H9 (cell line): ENCODE measurements at regions not wholly inside any gene's neighbourhood (a gene's known extent, or its start where the extent isn't known, plus 50 kb on each side); places are given as distances from the start of the nearest gene placed in this dataset.

ENCODE experiments used
- DNase-seq: peaks from one replicate; pipeline ENCODE4 v3.0.0-alpha.2; 2017
- H2AFZ ChIP-seq: one replicate; pipeline ENCODE4 v1.6.1; 2013; ENCODE audit warnings: mild to moderate bottlenecking, low read length, control low read depth, moderate library complexity
- H2AK5ac ChIP-seq: 2 replicates; pipeline ENCODE4 v1.6.1; 2013; ENCODE audit warnings: low read length, control low read depth, mixed read lengths; ENCODE audit not compliant: insufficient read length
- H2BK120ac ChIP-seq: one replicate; pipeline ENCODE4 v1.6.1; 2013; ENCODE audit warnings: low read depth, mild to moderate bottlenecking, low read length, control low read depth, inconsistent platforms; ENCODE audit not compliant: poor library complexity, severe bottlenecking
- H2BK12ac ChIP-seq: 2 replicates; pipeline ENCODE4 v1.6.1; 2013; ENCODE audit warnings: low read length, control low read depth, mixed read lengths, low read depth; ENCODE audit not compliant: insufficient read length
- H2BK15ac ChIP-seq: 2 replicates; pipeline ENCODE4 v1.6.1; 2013; ENCODE audit warnings: low read depth, low read length, control low read depth
- H2BK20ac ChIP-seq: one replicate; pipeline ENCODE4 v1.6.1; 2013; ENCODE audit warnings: low read depth, mild to moderate bottlenecking, low read length, control low read depth, inconsistent platforms; ENCODE audit not compliant: poor library complexity, severe bottlenecking
- H2BK5ac ChIP-seq: 2 replicates; pipeline ENCODE4 v1.6.1; 2013; ENCODE audit warnings: low read length, control low read depth, mixed read lengths; ENCODE audit not compliant: insufficient read length
- H3K14ac ChIP-seq: 2 replicates; pipeline ENCODE4 v1.6.1; 2013; ENCODE audit warnings: low read length, control low read depth; ENCODE audit not compliant: insufficient read depth
- H3K18ac ChIP-seq: 2 replicates; pipeline ENCODE4 v1.6.1; 2013; ENCODE audit warnings: low read depth, mild to moderate bottlenecking, mixed read lengths, low read length, control low read depth; ENCODE audit not compliant: insufficient read length
- H3K23ac ChIP-seq: 2 replicates; pipeline ENCODE4 v1.6.1; 2013; ENCODE audit warnings: low read length, control low read depth, mixed read lengths, low read depth; ENCODE audit not compliant: insufficient read length
- H3K23me2 ChIP-seq: 2 replicates; pipeline ENCODE4 v1.6.1; 2013; ENCODE audit warnings: low read depth, mild to moderate bottlenecking, mixed read lengths, low read length, control low read depth; ENCODE audit not compliant: insufficient read length, poor library complexity, severe bottlenecking
- H3K27ac ChIP-seq: 2 replicates; pipeline ENCODE4 v1.5.1; 2013; ENCODE audit warnings: low read length, control low read depth, mixed read lengths, low read depth; ENCODE audit not compliant: insufficient read length
- H3K27me3 ChIP-seq: 2 replicates; pipeline ENCODE4 v1.6.1; 2013; ENCODE audit warnings: low read length, control low read depth, inconsistent platforms; ENCODE audit not compliant: insufficient read depth
- H3K4ac ChIP-seq: 2 replicates; pipeline ENCODE4 v1.6.1; 2013; ENCODE audit warnings: low read depth, mild to moderate bottlenecking, control low read depth, inconsistent platforms, low read length, moderate library complexity
- H3K4me1 ChIP-seq: 2 replicates; pipeline ENCODE4 v1.6.1; 2013; ENCODE audit warnings: low read length, control low read depth, inconsistent platforms; ENCODE audit not compliant: insufficient read depth
- H3K4me2 ChIP-seq: 2 replicates; pipeline ENCODE4 v1.6.1; 2013; ENCODE audit warnings: low read length, control low read depth, mixed read lengths; ENCODE audit not compliant: insufficient read length, insufficient read depth
- H3K56ac ChIP-seq: 2 replicates; pipeline ENCODE4 v1.6.1; 2013; ENCODE audit warnings: low read depth, mild to moderate bottlenecking, mixed read lengths, low read length, control low read depth; ENCODE audit not compliant: insufficient read length
- H3K79me1 ChIP-seq: 2 replicates; pipeline ENCODE4 v1.6.1; 2013; ENCODE audit warnings: low read depth, mild to moderate bottlenecking, moderate library complexity, low read length, control low read depth, inconsistent platforms; ENCODE audit not compliant: insufficient read depth, poor library complexity, severe bottlenecking
- H3K79me2 ChIP-seq: 2 replicates; pipeline ENCODE4 v1.6.1; 2013; ENCODE audit warnings: low read length, control low read depth, inconsistent platforms; ENCODE audit not compliant: insufficient read depth
- H3K9ac ChIP-seq: 2 replicates; pipeline ENCODE4 v1.6.1; 2013; ENCODE audit warnings: low read length, control low read depth, mixed read lengths; ENCODE audit not compliant: insufficient read length; ENCODE audit errors: extremely low read depth
- H3K9me3 ChIP-seq: one replicate; pipeline ENCODE4 v1.6.1; 2013; ENCODE audit warnings: low read depth, low read length, inconsistent platforms; ENCODE audit not compliant: control insufficient read depth
- H3T11ph ChIP-seq: one replicate; pipeline ENCODE4 v1.6.1; 2013; ENCODE audit warnings: mild to moderate bottlenecking, low read length, control low read depth, inconsistent platforms
- H4K20me1 ChIP-seq: one replicate; pipeline ENCODE4 v1.6.1; 2013; ENCODE audit not compliant: control insufficient read depth, insufficient read length, insufficient read depth
- H4K5ac ChIP-seq: 2 replicates; pipeline ENCODE4 v1.6.1; 2013; ENCODE audit warnings: low read depth, mild to moderate bottlenecking, mixed read lengths, low read length, control low read depth; ENCODE audit not compliant: insufficient read length
- H4K8ac ChIP-seq: replicated peaks from 2 replicates; pipeline ENCODE4 v1.6.1; 2013; ENCODE audit warnings: low read length, control low read depth, mixed read lengths, low read depth; ENCODE audit not compliant: insufficient read length
- H4K91ac ChIP-seq: 2 replicates; pipeline ENCODE4 v1.6.1; 2013; ENCODE audit warnings: low read depth, mild to moderate bottlenecking, moderate library complexity, mixed read lengths, low read length, control low read depth; ENCODE audit not compliant: insufficient read length
- H3K27ac Mint-ChIP-seq, 3 experiments: 2 replicates in 2 of 3; 3 replicates in 1 of 3; pipeline ENCODE4 v1.8.0; 2020 to 2021; ENCODE audit warnings: mixed read lengths in 3 of 3, mild to moderate bottlenecking in 1 of 3, moderate library complexity in 1 of 3
- H3K27me3 Mint-ChIP-seq: 2 replicates; pipeline ENCODE4 v1.8.0; 2021; ENCODE audit warnings: low read depth, mild to moderate bottlenecking, moderate library complexity, mixed read lengths
- H3K36me3 Mint-ChIP-seq, 3 experiments: 2 replicates in 2 of 3; 3 replicates in 1 of 3; pipeline ENCODE4 v1.8.0; 2020 to 2021; ENCODE audit warnings: low read depth in 3 of 3, mixed read lengths in 3 of 3; ENCODE audit not compliant: insufficient read depth in 1 of 3
- H3K4me1 Mint-ChIP-seq, 2 experiments: 2 replicates each; pipeline ENCODE4 v1.8.0; 2020; ENCODE audit warnings: mixed read lengths in 2 of 2
- H3K4me3 Mint-ChIP-seq, 2 experiments: 2 replicates in 1 of 2; 3 replicates in 1 of 2; pipeline ENCODE4 v1.8.0; 2020 to 2021; ENCODE audit warnings: mild to moderate bottlenecking in 2 of 2, mixed read lengths in 2 of 2, moderate library complexity in 1 of 2
- H3K9me3 Mint-ChIP-seq, 2 experiments: 2 replicates in 1 of 2; 3 replicates in 1 of 2; pipeline ENCODE4 v1.8.0; 2020; ENCODE audit warnings: mild to moderate bottlenecking in 2 of 2, mixed read lengths in 2 of 2, moderate library complexity in 1 of 2
- CTCF ChIP-seq: fragments of 200-600 bp; sonication (generic); conservative IDR thresholded peaks from 3 replicates; pipeline ENCODE4 v1.8.0; 2021; ENCODE audit warnings: antibody characterized with exemption, mild to moderate bottlenecking
- WGBS: extraction: QIAGEN DNeasy Blood & Tissue Kit; methylation state at CpG from one replicate; pipeline ENCODE4 v1.1.7; 2013; ENCODE audit warnings: missing lambda C conversion rate, low lambda C conversion rate, mixed read lengths; ENCODE audit not compliant: insufficient read length; ENCODE audit errors: extremely low coverage; 5-methylcytosine and 5-hydroxymethylcytosine counted together

- Histone ChIP-seq H2BK15ac (no peak overlapping the region), H2BK5ac (no peak overlapping the region), H2BK12ac (no peak overlapping the region), H4K8ac (no peak overlapping the region), H2BK20ac (no peak overlapping the region), H4K20me1 (no peaks in the 10 kb centered on the region), H3K9ac (no peak overlapping the region), H3K4ac (no peak overlapping the region), H3K23ac (no peak overlapping the region), H4K91ac (no peak overlapping the region), H2AFZ (no peak overlapping the region), H2AK5ac (no peak overlapping the region), H3T11ph (no peak overlapping the region), H3K56ac (no peak overlapping the region), H3K9me3 (no peaks in the 10 kb centered on the region), H3K79me1 (no peaks in the 10 kb centered on the region), H2BK120ac (no peak overlapping the region), H3K4me1 (no peaks in the 10 kb centered on the region), H3K23me2 (no peaks in the 10 kb centered on the region), H3K14ac (no peak overlapping the region), H3K27me3 (no peaks in the 10 kb centered on the region), H3K79me2 (no peaks in the 10 kb centered on the region), H3K27ac (no peak overlapping the region), H4K5ac (no peak overlapping the region), H3K18ac (no peak overlapping the region), H3K4me2 (no peak overlapping the region)
- WGBS, result no CpG with 5 or more reads among the region's 1 CpG
- TF ChIP-seq CTCF, result no peak
- Mint-ChIP-seq H3K27ac (no peak overlapping the region), H3K4me1 (peaks cover 4 to 6% of the 10 kb centered on the region in 2 experiments; a peak in 2 of 4 replicates), H3K36me3 (peaks cover 0 to 4% (median 0%) of the 10 kb centered on the region in 3 experiments; a peak in 2 of 7 replicates), H3K27me3 (no peaks in the 10 kb centered on the region; the same call in 1 of the 2 replicates), H3K4me3 (no peak overlapping the region), H3K9me3 (no peaks in the 10 kb centered on the region; a peak in 1 of 5 replicates)
- no peak for DNase-seq
These were observed 988.1 kb upstream of the HS3ST1 start for GRCh38 chr4:12416755-12417154.
